SIG-M5 treated with dmso at 0.1 percent for 504 hours (cell line): ENCODE measurements at regions not wholly inside any gene's neighbourhood (a gene's known extent, or its start where the extent isn't known, plus 50 kb on each side); places are given as distances from the start of the nearest gene placed in this dataset.
A peak's percentile ranks its signal among the peaks of the same experiment; 100 is the strongest.

Experiments
- DNase-seq: peaks from one replicate; lab custom pipeline; 2025; ENCODE audit not compliant: unreplicated experiment; lab: John Stamatoyannopoulos, UW

GRCh38 chr4:30837131-30837539, 117.0 kb downstream of the PCDH7 start:
- DNase-seq, result no peak

DNA sequence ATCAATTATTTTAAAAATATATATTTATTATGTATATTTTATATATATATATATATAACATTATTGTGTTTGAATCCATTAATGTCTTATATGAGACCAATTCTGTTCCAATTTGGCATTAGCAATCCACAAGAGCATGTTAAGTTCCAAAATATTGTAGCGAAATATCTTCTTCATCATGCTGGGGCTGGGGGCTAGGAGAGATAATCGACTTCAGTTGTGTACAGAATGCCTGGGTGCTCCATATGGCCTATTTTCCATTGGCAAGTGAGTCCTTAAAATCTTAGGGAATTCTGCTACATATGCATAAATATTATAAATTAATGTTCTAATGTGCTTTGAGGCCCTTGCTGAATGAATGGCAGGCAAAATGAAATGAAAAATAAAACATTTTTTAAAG, 117.7 kb downstream of the PCDH7 start:
- no peak for DNase-seq

- no peak for DNase-seq
Observed at GRCh38 chr4:30838331-30838730, 118.2 kb downstream of the PCDH7 start.

DNA sequence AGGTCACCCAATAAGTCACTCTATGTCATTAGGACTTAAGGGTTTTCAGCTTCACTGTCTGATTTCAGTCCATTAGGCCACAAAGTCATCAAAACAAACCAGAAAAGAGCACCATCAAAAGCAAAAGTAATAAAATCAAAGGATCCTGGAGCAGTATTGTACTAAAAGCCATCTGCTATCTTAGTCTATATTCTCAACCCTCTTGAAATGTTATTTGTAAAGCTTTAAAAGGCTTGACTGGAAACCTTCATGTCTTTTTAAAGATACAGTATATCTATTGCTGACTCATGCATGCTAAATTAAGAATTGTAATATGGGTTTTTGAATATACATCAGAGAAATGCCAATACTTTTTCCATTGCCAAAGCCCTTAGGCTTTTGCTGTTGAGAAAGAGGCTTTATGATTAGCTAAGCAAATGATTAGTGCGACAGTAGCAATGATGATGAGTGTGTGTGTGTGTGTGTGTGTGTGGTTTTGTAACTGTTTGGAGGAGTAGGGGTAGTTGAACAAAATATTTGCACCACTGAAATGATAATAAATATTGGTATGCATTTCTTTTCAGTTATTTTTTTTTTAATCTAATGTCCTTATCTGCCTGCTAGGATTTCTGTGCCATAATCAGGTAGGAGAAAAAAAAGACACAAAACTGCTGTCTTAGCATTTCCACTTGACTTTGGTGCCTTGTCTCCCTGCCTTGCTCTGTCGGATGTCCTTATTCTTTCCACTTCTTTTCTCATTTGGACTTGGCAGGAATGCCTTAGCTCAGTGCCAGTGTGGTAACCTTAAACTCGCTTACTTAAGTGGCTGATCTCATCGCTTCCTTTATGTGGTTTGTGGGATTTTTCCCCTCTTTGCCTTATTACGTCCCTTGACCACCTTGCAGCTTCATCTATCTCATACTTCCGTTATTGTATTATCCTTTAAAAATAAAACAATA, 119.7 kb downstream of the PCDH7 start:
- no peak for DNase-seq

GRCh38 chr4:30840571-30840970, 120.4 kb downstream of the PCDH7 start:
- DNase-seq, result peak; percentile 2

GRCh38 chr4:30842142-30842541, 122.0 kb downstream of the PCDH7 start:
- no peak for DNase-seq

DNA sequence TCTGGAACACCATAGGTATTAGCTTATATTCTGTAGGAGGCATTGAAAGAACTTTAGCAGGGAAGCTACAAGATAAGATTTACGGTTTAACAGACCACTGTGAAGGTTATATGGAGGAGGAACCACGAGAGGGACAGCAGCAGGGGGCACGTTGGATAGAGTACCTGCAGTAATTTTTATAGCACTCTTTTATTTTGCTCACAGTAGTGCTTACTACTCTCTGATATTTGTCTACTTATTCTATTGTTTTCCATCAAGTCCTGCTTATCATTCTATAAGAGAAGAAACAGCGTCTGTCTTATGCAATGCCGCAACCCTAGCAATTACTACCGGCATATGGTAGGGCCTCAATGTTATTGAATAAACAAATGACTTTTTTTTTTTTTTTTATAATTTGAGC, 122.5 kb downstream of the PCDH7 start:
- DNase-seq, result no peak

- DNase-seq, result no peak
Observed at GRCh38 chr4:30844861-30845582, 124.9 kb downstream of the PCDH7 start.

- DNase-seq, result no peak
Observed at GRCh38 chr4:30847167-30847566, 127.0 kb downstream of the PCDH7 start.

- no peak for DNase-seq
Observed at GRCh38 chr4:30847958-30848357, 127.8 kb downstream of the PCDH7 start.

DNA sequence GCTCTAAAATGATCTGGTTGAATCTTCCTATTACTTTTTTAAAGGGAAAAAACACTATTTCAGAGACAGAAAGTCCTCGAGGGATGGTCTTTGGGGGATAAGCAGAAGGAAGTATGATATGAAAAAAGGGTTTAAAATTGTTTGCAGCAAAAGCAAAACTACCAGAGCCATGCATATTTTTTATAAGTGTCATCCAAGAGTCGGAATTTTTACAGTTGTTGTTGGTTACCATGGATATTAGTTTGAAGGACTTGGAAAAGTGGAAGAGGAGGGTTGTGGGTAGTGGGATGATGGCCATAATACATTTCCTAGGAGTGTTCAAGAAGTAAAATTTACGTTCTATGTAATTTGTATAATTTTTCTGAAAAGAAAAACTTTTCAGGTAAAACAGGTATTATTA, 134.4 kb downstream of the PCDH7 start:
- DNase-seq, result no peak

GRCh38 chr4:30855232-30855631, 135.1 kb downstream of the PCDH7 start:
- no peak for DNase-seq

GRCh38 chr4:30856795-30857564, 136.8 kb downstream of the PCDH7 start:
- DNase-seq, result no peak

GRCh38 chr4:30860978-30861377, 140.8 kb downstream of the PCDH7 start:
- no peak for DNase-seq

DNA sequence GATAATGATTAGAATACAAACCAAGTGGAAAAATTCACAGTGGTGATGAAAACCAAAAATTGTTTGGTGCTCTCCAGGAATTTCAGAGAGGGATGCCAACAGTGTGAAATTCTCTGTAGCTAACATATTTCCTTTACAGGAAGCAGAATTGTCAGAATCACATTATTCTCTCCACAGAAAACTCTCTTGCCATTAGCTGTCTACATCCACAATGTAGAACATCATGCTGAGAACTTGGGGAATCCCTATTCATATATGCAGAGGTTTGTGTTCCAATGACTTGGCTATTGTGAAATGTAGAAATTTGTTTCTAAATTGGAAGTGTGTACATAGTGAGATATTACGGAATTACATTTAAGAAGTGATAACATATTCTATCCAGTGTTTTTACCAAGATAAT, 142.0 kb downstream of the PCDH7 start:
- no peak for DNase-seq

DNA sequence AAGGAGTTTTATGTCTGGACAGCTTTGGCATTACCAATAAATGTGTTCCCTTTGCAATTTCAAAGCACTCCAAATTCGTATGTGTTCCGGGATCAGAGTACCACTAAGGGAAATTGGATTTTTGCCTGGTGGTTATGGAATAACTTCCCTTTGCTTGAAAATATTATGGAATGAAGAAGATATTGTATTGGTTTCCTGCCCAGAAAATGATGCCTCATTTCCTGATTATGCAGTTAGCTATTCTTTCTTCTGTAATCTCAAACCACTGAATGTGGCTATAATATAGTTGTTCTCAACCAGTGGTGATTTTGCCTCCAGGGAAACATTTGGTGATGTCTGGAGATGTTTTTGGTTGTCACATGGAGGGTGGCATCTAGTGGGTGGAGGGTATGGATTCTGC, 142.9 kb downstream of the PCDH7 start:
- no peak for DNase-seq

DNA sequence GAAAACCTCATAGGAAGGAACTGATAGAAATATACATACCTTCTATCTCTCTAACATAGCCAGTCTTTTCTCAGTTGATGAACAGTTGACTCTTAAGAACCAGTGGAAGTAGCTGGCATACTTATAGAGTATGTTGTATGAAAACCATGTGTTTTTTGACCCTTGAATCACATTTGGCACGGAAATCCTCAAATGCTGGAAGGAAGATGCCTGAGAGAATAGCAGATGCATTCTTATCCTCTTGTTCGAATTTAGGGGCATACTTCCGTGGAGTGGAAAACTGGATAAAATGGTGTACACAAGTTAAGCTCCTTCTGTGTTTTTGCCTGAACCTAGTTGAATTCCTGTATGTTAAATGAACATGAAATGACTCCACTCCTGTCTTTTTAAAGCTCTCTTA, 145.5 kb downstream of the PCDH7 start:
- DNase-seq, result no peak

- DNase-seq, result no peak
Observed at GRCh38 chr4:30866346-30866745, 146.2 kb downstream of the PCDH7 start.

DNA sequence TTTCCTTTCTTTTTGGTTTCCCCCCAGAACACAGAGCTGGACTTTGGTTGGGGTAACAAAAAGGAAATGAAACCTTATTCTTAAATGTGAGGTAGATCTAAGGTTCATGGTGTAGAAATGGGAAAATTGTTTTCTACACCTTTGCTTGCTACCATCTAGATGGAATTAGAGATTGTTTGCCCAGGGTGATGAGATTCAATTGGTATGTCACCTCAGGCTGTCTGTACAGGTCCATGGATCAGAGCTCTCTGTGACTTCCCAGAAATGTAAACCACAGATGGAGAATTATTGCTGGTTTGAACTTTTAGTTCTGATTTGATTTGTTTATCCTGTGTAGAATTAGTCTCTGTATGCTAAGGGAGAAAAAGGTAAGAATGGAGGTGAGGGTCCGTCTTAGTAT, 146.7 kb downstream of the PCDH7 start:
- DNase-seq, result no peak

DNA sequence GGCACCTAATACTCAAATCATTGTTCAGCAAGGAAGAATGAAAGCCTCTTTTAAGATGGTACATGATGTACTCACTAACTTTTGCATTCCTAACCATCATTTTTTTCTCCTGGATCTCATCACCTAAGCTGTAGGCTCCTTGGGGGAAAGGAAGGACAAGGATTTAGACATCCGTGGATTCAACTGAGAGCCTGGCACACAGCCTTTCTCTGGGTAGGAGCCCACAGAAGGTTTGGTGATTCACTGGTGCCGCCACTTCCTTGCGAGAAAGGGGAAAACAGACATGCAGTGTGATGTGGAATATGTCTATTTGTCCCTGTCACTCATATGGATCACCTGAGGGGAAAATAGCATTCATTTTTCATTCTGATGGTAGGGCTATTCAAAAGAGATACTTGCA, 147.3 kb downstream of the PCDH7 start:
- no peak for DNase-seq

DNA sequence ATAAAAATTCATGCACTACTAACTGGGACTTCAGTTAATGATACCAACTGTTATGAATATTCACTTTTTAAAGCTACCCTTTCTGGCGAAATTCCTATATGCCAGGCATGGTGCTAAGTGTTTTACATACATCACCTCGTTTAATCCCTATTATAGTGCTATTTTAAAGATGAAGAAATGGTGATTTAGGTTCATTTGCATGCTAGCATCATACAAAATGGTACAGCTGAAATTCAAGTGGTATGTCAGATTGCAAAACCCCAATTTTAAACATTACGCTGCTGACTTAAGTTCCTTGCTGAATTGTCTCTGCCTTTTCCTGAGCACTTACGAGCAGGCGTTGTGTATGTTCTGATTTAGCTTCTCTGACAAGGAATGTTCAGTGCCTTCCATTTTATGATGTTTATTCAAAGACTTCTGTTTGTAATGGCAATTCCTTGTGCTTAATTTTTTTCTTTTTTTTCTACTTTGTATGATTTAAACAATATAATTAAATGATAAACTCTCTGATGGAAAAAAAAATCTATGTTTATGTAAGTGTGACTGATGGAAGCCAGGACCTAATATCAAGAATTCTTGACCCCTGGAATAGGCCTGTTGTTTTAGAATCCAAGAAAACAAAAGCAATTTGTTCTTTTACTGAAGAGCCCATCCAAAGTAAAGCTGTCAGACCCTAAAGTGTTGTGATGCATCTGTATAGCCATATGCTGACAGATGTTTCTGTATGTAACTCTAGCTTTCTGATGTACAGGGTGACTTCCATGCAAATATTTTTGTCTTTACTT, 148.1 kb downstream of the PCDH7 start:
- no peak for DNase-seq
